Kidney epithelial cell (primary cell): ENCODE measurements at regions not wholly inside any gene's neighbourhood (a gene's known extent, or its start where the extent isn't known, plus 50 kb on each side); places are given as distances from the start of the nearest gene placed in this dataset.

Source experiments
- DNase-seq: peaks from one replicate; pipeline ENCODE4 v3.0.0-alpha.2; 2010; ENCODE audit warnings: low read depth
- H3K27me3 ChIP-seq: 2 replicates; pipeline ENCODE4 v1.6.0; 2011; ENCODE audit warnings: low read length; ENCODE audit not compliant: control insufficient read depth, insufficient read depth
- H3K36me3 ChIP-seq: 2 replicates; pipeline ENCODE4 v1.5.1; 2011; ENCODE audit warnings: low read length; ENCODE audit not compliant: control insufficient read depth, insufficient read depth
- H3K4me3 ChIP-seq: 2 replicates; pipeline ENCODE4 v1.5.1; 2011; ENCODE audit warnings: low read depth, mild to moderate bottlenecking, control low read depth, low read length
- CTCF ChIP-seq: IDR thresholded peaks from 2 replicates; pipeline ENCODE4 v1.5.1; 2011; ENCODE audit warnings: mild to moderate bottlenecking, moderate library complexity, low read length, control low read depth, inconsistent platforms; ENCODE audit not compliant: insufficient read depth, poor library complexity, severe bottlenecking

- DNase-seq, result no peak
- H3K27me3 ChIP-seq, result no peaks in the 10 kb centered on the region
- no peaks in the 10 kb centered on the region for H3K36me3 ChIP-seq
- no peak overlapping the region for H3K4me3 ChIP-seq
- TF ChIP-seq CTCF, result no peak
Measured at GRCh38 chr6:108768792-108769524, 79.3 kb upstream of the ARMC2 start.

GRCh38 chr6:108771421-108771820 lies 76.8 kb upstream of the ARMC2 start:
- no peaks in the 10 kb centered on the region for H3K36me3 ChIP-seq
- TF ChIP-seq CTCF, result no peak
- H3K27me3 ChIP-seq, result no peaks in the 10 kb centered on the region
- no peak overlapping the region for H3K4me3 ChIP-seq
- DNase-seq, result no peak

GRCh38 chr6:108774555-108774954 lies 73.7 kb upstream of the ARMC2 start:
- TF ChIP-seq CTCF, result no peak
- no peak for DNase-seq
- Histone ChIP-seq H3K36me3 (no peaks in the 10 kb centered on the region), H3K27me3 (no peaks in the 10 kb centered on the region), H3K4me3 (no peak overlapping the region)

GRCh38 chr6:108777536-108777935 lies 70.7 kb upstream of the ARMC2 start:
- DNase-seq, result no peak
- Histone ChIP-seq H3K4me3 (no peak overlapping the region), H3K36me3 (no peaks in the 10 kb centered on the region), H3K27me3 (no peaks in the 10 kb centered on the region)
- TF ChIP-seq CTCF, result no peak

- TF ChIP-seq CTCF, result no peak
- H3K36me3 ChIP-seq, result no peaks in the 10 kb centered on the region
- H3K27me3 ChIP-seq, result no peaks in the 10 kb centered on the region
- no peak overlapping the region for H3K4me3 ChIP-seq
- no peak for DNase-seq
Measured at GRCh38 chr6:108778421-108779186, 69.6 kb upstream of the ARMC2 start.
